Transverse colon (tissue), 4 donors: ENCODE measurements at regions not wholly inside any gene's neighbourhood (a gene's known extent, or its start where the extent isn't known, plus 50 kb on each side); places are given as distances from the start of the nearest gene placed in this dataset.

Experiments
- DNase-seq: peaks from one replicate; pipeline ENCODE4 v3.0.0-alpha.2; 2019
- H3K27ac ChIP-seq, 4 donors: fragments of 200-600 bp; sonication (generic); 2 replicates each; pipeline ENCODE4 v1.5.1; 2016 to 2018; ENCODE audit warnings: inconsistent platforms in 4 of 4
- H3K27me3 ChIP-seq: fragments of 200-600 bp; sonication (generic); 2 replicates; pipeline ENCODE4 v1.5.1; 2017; ENCODE audit warnings: inconsistent platforms
- H3K36me3 ChIP-seq, 4 donors: fragments of 200-600 bp; sonication (generic); 2 replicates each; pipeline ENCODE4 v1.5.1; 2017 to 2019; ENCODE audit warnings: inconsistent platforms in 4 of 4
- H3K4me1 ChIP-seq, 4 donors: fragments of 200-600 bp; sonication (generic); 2 replicates each; pipeline ENCODE4 v1.5.1; 2017 to 2020; ENCODE audit warnings: inconsistent platforms in 4 of 4
- H3K4me3 ChIP-seq, 4 donors: fragments of 200-600 bp; sonication (generic); 1 replicate in 1 of 4; 2 replicates in 3 of 4; pipeline versions ENCODE4 v1.5.1 to v1.6.1; 2017 to 2019; ENCODE audit warnings: inconsistent platforms in 4 of 4
- H3K9me3 ChIP-seq, 2 donors: fragments of 200-600 bp; sonication (generic); 2 replicates each; pipeline ENCODE4 v1.5.1; 2017 to 2019; ENCODE audit warnings: inconsistent platforms in 2 of 2
- CTCF ChIP-seq, 5 experiments: fragments of 200-600 bp in 3 of 5; fragments of 450-650 bp in 2 of 5; sonication (generic) in 3 of 5; IDR thresholded peaks; 1 replicate in 2 of 5; 2 replicates in 3 of 5; pipeline ENCODE4 v1.5.1; 2016 to 2017; ENCODE audit warnings: antibody characterized with exemption in 5 of 5, inconsistent platforms in 3 of 5, mild to moderate bottlenecking in 2 of 5, moderate library complexity in 1 of 5
- EP300 ChIP-seq: sonication (generic); formaldehyde crosslinking; IDR thresholded peaks from one replicate; pipeline ENCODE4 v1.6.1; 2017; ENCODE audit warnings: antibody characterized with exemption, low read depth
- POLR2A ChIP-seq: fragments of 450-650 bp; IDR thresholded peaks from one replicate; pipeline ENCODE4 v1.6.1; 2016; ENCODE audit warnings: antibody characterized with exemption, mild to moderate bottlenecking, moderate library complexity
- POLR2AphosphoS5 ChIP-seq, 3 donors: sonication (generic); formaldehyde crosslinking; IDR thresholded peaks; one replicate each; pipeline ENCODE4 v1.6.1; 2016; ENCODE audit warnings: antibody characterized with exemption in 3 of 3
- WGBS, 2 donors: methylation state at CpG; one replicate each; pipeline ENCODE4 v1.1.5; 2018; ENCODE audit warnings: low coverage in 1 of 2; 5-methylcytosine and 5-hydroxymethylcytosine counted together
- in situ Hi-C, 4 donors: fragments of 200-750 bp; cut with MboI; loops; one replicate each; pipeline versions ENCODE4 v1.15.0 to v1.15.1; 2017; ENCODE audit warnings: low sequenced_read_pairs in 3 of 4, low pct_ligation_motif_present in 1 of 4, low pct_unique_long_range_greater_than_20kb in 1 of 4
- intact Hi-C: fragments of 100-400 bp; cut with DNase I; formaldehyde crosslinking; loops from one replicate; pipeline ENCODE4 v1.15.1; 2023; ENCODE audit warnings: low total_unique reads

GRCh38 chr13:111064661-111065060 lies 50.4 kb upstream of the ARHGEF7 start:
- Histone ChIP-seq H3K27me3 (peaks cover 17% of the 10 kb centered on the region), H3K4me1 (peaks cover 0 to 10% (median 4%) of the 10 kb centered on the region in 4 donors), H3K4me3 (no peak overlapping the region), H3K36me3 (no peaks in the 10 kb centered on the region), H3K9me3 (no peaks in the 10 kb centered on the region), H3K27ac (no peak overlapping the region)
- no peak for TF ChIP-seq POLR2A
- TF ChIP-seq POLR2AphosphoS5 (IDR thresholded peaks at IDR 0.05): no peak
- no peak for TF ChIP-seq CTCF (IDR thresholded peaks at IDR 0.05)
- TF ChIP-seq EP300: no peak
- intact Hi-C loops: loop anchor here (5.0 kb wide), 1 partner anchor 158 kb away; no protein-coding TSS in a partner anchor
- 88 to 100% methylated on average over 1 to 3 of the region's 3 CpGs for WGBS, 2 donors
- in situ Hi-C loops: loop anchor here in 2 of 4 donors (10.0 to 25.0 kb wide), 2 partner anchors 160 to 477 kb away; no protein-coding TSS in a partner anchor
- DNase-seq: no peak

- no peaks in the 10 kb centered on the region for H3K9me3 ChIP-seq
- WGBS, 2 donors: 47 to 48% methylated on average over 2 of the region's 2 CpGs
- TF ChIP-seq POLR2A (no peak), CTCF (IDR thresholded peaks at IDR 0.05) (no peak), EP300 (no peak), POLR2AphosphoS5 (IDR thresholded peaks at IDR 0.05) (no peak)
- no peak overlapping the region for H3K4me3 ChIP-seq
- peaks cover 0 to 10% (median 4%) of the 10 kb centered on the region in 4 donors for H3K4me1 ChIP-seq
- in situ Hi-C loops (loop anchor here in 2 of 4 donors (10.0 to 25.0 kb wide), 2 partner anchors 162 to 476 kb away; no protein-coding TSS in a partner anchor), intact Hi-C loops (no loop called here)
- H3K27me3 ChIP-seq: peaks cover 11% of the 10 kb centered on the region
- no peaks in the 10 kb centered on the region for H3K36me3 ChIP-seq
- DNase-seq: no peak
- H3K27ac ChIP-seq: no peak overlapping the region
Measured at GRCh38 chr13:111062966-111063365, 52.1 kb upstream of the ARHGEF7 start.

- WGBS, 2 donors: 82% methylated on average over 7 of the region's 7 CpGs; no CpG with 5 or more reads in 1 of the 2 donors
- intact Hi-C loops: no loop called here
Measured at GRCh38 chr13:111062305-111062704, 52.8 kb upstream of the ARHGEF7 start.

More at GRCh38 chr13:111062305-111062704, 52.8 kb upstream of the ARHGEF7 start:
- peaks cover 11% of the 10 kb centered on the region for H3K27me3 ChIP-seq
- H3K4me3 ChIP-seq: no peak overlapping the region
- H3K36me3 ChIP-seq: no peaks in the 10 kb centered on the region
- in situ Hi-C loops: loop anchor here in 2 of 4 donors (10.0 to 25.0 kb wide), 2 partner anchors 162 to 475 kb away; no protein-coding TSS in a partner anchor
- no peaks in the 10 kb centered on the region for H3K9me3 ChIP-seq
- TF ChIP-seq CTCF (IDR thresholded peaks at IDR 0.05): no peak
- TF ChIP-seq EP300: no peak
- TF ChIP-seq POLR2AphosphoS5 (IDR thresholded peaks at IDR 0.05): no peak
- no peak for TF ChIP-seq POLR2A
- no peak overlapping the region for H3K27ac ChIP-seq
- no peak for DNase-seq
- peaks cover 0 to 6% (median 4%) of the 10 kb centered on the region in 4 donors for H3K4me1 ChIP-seq
